22Rv1 (cell line): ENCODE measurements at regions not wholly inside any gene's neighbourhood (a gene's known extent, or its start where the extent isn't known, plus 50 kb on each side); places are given as distances from the start of the nearest gene placed in this dataset.
"Not testable (repeated sequence)": the region's sequence is repeated elsewhere in the genome, so short reads cannot be mapped to it uniquely, and the experiment has no call there.

ENCODE experiments used
- H3K27ac ChIP-seq: fragments of 450-650 bp; 2 replicates; pipeline ENCODE4 v1.5.1; 2017
- CTCF ChIP-seq: fragments of 450-650 bp; IDR thresholded peaks from 2 replicates; pipeline ENCODE4 v1.5.1; 2017; ENCODE audit warnings: mild to moderate bottlenecking
- ZFX ChIP-seq: fragments of 450-650 bp; IDR thresholded peaks from 2 replicates; pipeline ENCODE4 v1.6.1; 2017; ENCODE audit warnings: antibody characterized with exemption, borderline replicate concordance

GRCh38 chr2:146701183-146701582, 1143.6 kb upstream of the ACVR2A start:
- TF ChIP-seq CTCF (peak; percentile 19; the same call in 1 of the 2 replicates), ZFX (no peak)
- no peak overlapping the region for H3K27ac ChIP-seq

- H3K27ac ChIP-seq, result no peak overlapping the region
- TF ChIP-seq CTCF, result no peak
Measured at GRCh38 chr2:146697307-146697706, 1147.5 kb upstream of the ACVR2A start.

GRCh38 chr2:146696787-146697186, 1148.0 kb upstream of the ACVR2A start:
- H3K27ac ChIP-seq, result not testable (repeated sequence)

- H3K27ac ChIP-seq, result no peak overlapping the region
- TF ChIP-seq ZFX (no peak), CTCF (no peak)
Measured at GRCh38 chr2:146681991-146682390, 1162.8 kb upstream of the ACVR2A start.

- no peak for TF ChIP-seq ZFX
- no peak for TF ChIP-seq CTCF
- H3K27ac ChIP-seq, result no peak overlapping the region
Measured at GRCh38 chr2:146678516-146678915, 1166.3 kb upstream of the ACVR2A start.

GRCh38 chr2:146677280-146677679, 1167.5 kb upstream of the ACVR2A start:
- no peak overlapping the region for H3K27ac ChIP-seq
- peak; percentile 19 for TF ChIP-seq CTCF
- no peak for TF ChIP-seq ZFX

GRCh38 chr2:146669735-146670134, 1175.1 kb upstream of the ACVR2A start:
- H3K27ac ChIP-seq, result no peak overlapping the region
- TF ChIP-seq CTCF, result no peak
- TF ChIP-seq ZFX, result no peak

- no peak overlapping the region for H3K27ac ChIP-seq
- no peak for TF ChIP-seq ZFX
Measured at GRCh38 chr2:146666340-146666739, 1178.5 kb upstream of the ACVR2A start.
